ENCODE measurements at regions not wholly inside any gene's neighbourhood (a gene's known extent, or its start where the extent isn't known, plus 50 kb on each side); places are given as distances from the start of the nearest gene placed in this dataset.

DNA sequence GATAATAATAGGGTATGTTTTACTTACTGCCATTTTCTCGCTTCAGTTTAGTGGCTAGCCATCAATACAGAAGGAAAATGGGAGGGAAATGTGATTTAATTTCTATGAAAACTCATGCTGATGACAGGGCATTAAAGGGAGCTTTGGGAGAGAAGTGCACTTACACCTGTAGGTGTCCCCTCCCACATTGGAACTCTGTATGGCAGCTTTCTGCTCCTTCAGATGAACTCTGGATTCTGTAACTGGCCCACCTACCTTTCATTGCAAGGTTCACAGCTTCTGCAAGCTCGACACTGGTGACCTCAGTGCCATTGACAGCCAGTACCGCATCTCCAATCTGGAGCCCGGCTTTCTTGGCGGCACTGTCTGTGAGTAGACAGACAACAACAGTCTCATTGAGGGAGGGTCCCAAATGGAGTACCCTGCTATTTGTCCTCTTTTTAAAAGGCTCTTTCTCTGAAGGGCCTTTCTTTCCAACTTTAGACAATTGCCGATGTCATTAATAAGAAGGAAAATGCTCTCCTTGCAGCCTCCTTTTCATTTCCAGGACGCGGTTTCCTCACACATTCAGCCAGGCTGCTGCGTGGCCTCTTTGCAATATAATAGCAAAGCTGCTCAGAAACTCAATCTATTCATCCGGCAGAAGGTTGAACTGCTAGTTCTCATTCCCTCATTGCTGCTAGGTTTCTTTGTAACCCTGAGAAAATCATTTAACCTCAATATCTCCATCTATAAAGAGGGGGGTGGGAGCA, 63.6 kb downstream of the NUDT12 start:
- Histone ChIP-seq H3K9me3 (no peaks in the 10 kb centered on the region), H3K36me3 (no peaks in the 10 kb centered on the region), H3K27me3 (no peaks in the 10 kb centered on the region), H3K4me3 (no peak overlapping the region), H3K4me1 (ENCODE audit: insufficient read depth) (no peaks in the 10 kb centered on the region), H3K27ac (no peak overlapping the region)
- no peak for DNase-seq
- TF ChIP-seq CTCF (IDR thresholded peaks at IDR 0.05) (no peak), EP300 (IDR thresholded peaks at IDR 0.05) (no peak), POLR2A (IDR thresholded peaks at IDR 0.05) (no peak)
- intact Hi-C loops (cut with DNase I): no loop called here
- 80 to 86% (median 82%) methylated on average over 10 of the region's 10 CpGs for WGBS, 3 donors

GRCh38 chr5:103498211-103498610, 64.4 kb downstream of the NUDT12 start:
- intact Hi-C loops (cut with DNase I): no loop called here
- no peaks in the 10 kb centered on the region for H3K9me3 ChIP-seq
- no peaks in the 10 kb centered on the region for H3K27me3 ChIP-seq
- no peak for TF ChIP-seq CTCF (IDR thresholded peaks at IDR 0.05)
- no peak for TF ChIP-seq EP300 (IDR thresholded peaks at IDR 0.05)
- TF ChIP-seq POLR2A (IDR thresholded peaks at IDR 0.05): no peak
- no peak overlapping the region for H3K4me3 ChIP-seq
- H3K4me1 ChIP-seq (ENCODE audit: insufficient read depth): no peaks in the 10 kb centered on the region
- 25 to 46% (median 25%) methylated on average over 1 of the region's 1 CpG for WGBS, 3 donors
- no peak overlapping the region for H3K27ac ChIP-seq
- DNase-seq: no peak
- H3K36me3 ChIP-seq: no peaks in the 10 kb centered on the region

GRCh38 chr5:103497781-103498180, 64.8 kb downstream of the NUDT12 start:
- Histone ChIP-seq H3K27ac (no peak overlapping the region), H3K4me3 (no peak overlapping the region), H3K27me3 (no peaks in the 10 kb centered on the region), H3K4me1 (ENCODE audit: insufficient read depth) (no peaks in the 10 kb centered on the region), H3K36me3 (no peaks in the 10 kb centered on the region), H3K9me3 (no peaks in the 10 kb centered on the region)
- DNase-seq: no peak
- TF ChIP-seq EP300 (IDR thresholded peaks at IDR 0.05): no peak
- TF ChIP-seq CTCF (IDR thresholded peaks at IDR 0.05): no peak
- no peak for TF ChIP-seq POLR2A (IDR thresholded peaks at IDR 0.05)
- intact Hi-C loops (cut with DNase I): no loop called here
- 8 to 29% (median 18%) methylated on average over 3 of the region's 3 CpGs for WGBS, 3 donors

DNA sequence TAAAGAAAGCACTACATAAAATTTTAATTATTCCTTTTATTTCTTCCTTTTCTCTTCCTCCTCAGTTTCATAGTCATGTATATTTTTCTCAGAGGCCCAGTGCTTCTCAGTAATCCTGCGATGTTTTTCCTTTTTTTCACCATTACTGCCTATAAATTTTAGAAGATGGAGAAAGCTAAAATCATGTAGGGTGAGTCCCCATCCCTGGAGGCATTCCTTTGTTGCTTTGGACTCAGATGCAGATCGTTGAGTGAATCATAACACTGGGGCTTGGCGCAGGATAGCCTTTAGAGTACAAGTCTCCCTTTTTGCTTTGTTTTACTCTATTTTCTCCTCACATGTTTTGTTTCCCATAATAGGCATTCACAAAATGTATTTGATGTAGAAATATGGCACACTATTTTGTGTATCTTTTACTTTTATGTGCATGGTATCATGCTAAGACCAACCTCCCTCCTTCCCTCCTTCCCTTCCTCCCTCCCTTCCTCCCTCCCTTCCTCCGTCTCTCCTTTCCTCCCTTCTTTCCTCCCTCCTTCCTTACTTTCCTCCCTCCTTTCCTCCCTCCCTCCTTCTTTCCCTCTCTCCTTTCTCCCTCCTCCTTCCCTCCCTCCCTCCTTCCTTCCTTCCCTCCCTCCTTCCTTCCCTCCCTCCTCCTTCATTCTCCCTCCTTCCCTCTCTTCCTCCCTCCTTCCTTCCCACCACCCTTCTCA, 72.4 kb downstream of the NUDT12 start:
- no peak overlapping the region for H3K27ac ChIP-seq
- no peak for DNase-seq
- intact Hi-C loops (cut with DNase I): no loop called here
- no peaks in the 10 kb centered on the region for H3K27me3 ChIP-seq
- H3K4me1 ChIP-seq (ENCODE audit: insufficient read depth): no peaks in the 10 kb centered on the region
- whole genome bisulfite sequencing, 3 donors: 64 to 68% (median 68%) methylated on average over 4 of the region's 4 CpGs
- no peak overlapping the region for H3K4me3 ChIP-seq
- no peaks in the 10 kb centered on the region for H3K9me3 ChIP-seq
- no peak for TF ChIP-seq POLR2A (IDR thresholded peaks at IDR 0.05)
- TF ChIP-seq EP300 (IDR thresholded peaks at IDR 0.05): no peak
- TF ChIP-seq CTCF (IDR thresholded peaks at IDR 0.05): no peak
- no peaks in the 10 kb centered on the region for H3K36me3 ChIP-seq
